ENCODE measurements at regions not wholly inside any gene's neighbourhood (a gene's known extent, or its start where the extent isn't known, plus 50 kb on each side); places are given as distances from the start of the nearest gene placed in this dataset.

DNA sequence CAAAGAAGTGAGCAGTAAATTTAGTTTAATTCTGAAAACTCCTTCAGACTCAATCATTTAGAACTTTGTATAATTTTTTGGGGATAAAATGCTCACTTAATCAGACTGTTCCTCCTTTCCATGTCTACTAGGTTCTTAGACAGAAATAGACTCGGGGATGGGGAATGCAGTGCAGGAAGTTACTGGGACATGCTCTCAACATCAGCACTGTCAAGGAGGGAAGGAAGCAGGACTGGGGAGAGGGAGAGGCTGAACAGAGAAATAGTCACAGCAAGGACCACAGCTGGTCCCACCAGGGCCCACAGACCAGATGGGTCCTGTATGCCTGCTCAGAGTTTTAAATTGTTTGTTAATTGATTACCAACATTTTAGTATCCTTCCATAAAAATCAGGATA is 310.1 kb upstream of the MSX2 start:
- H3K4me1 ChIP-seq: peaks cover 0 to 25% (median 7%) of the 10 kb centered on the region in 4 donors
- no peak for DNase-seq
- TF ChIP-seq, protein P1, sequence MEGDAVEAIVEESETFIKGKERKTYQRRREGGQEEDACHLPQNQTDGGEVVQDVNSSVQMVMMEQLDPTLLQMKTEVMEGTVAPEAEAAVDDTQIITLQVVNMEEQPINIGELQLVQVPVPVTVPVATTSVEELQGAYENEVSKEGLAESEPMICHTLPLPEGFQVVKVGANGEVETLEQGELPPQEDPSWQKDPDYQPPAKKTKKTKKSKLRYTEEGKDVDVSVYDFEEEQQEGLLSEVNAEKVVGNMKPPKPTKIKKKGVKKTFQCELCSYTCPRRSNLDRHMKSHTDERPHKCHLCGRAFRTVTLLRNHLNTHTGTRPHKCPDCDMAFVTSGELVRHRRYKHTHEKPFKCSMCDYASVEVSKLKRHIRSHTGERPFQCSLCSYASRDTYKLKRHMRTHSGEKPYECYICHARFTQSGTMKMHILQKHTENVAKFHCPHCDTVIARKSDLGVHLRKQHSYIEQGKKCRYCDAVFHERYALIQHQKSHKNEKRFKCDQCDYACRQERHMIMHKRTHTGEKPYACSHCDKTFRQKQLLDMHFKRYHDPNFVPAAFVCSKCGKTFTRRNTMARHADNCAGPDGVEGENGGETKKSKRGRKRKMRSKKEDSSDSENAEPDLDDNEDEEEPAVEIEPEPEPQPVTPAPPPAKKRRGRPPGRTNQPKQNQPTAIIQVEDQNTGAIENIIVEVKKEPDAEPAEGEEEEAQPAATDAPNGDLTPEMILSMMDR (IDR thresholded peaks at IDR 0.05): no peak
- intact Hi-C loops (cut with DNase I; ENCODE audit: low total_unique reads): loop anchor here (2.0 kb wide), 1 partner anchor 378 kb away; no protein-coding TSS in a partner anchor
- H3K4me3 ChIP-seq: no peak overlapping the region
- H3K9me3 ChIP-seq: no peaks in the 10 kb centered on the region
- peaks cover 0 to 7% of the 10 kb centered on the region in 2 donors for H3K27me3 ChIP-seq
- no peaks in the 10 kb centered on the region for H3K36me3 ChIP-seq
- H3K27ac ChIP-seq: no peak overlapping the region

DNA sequence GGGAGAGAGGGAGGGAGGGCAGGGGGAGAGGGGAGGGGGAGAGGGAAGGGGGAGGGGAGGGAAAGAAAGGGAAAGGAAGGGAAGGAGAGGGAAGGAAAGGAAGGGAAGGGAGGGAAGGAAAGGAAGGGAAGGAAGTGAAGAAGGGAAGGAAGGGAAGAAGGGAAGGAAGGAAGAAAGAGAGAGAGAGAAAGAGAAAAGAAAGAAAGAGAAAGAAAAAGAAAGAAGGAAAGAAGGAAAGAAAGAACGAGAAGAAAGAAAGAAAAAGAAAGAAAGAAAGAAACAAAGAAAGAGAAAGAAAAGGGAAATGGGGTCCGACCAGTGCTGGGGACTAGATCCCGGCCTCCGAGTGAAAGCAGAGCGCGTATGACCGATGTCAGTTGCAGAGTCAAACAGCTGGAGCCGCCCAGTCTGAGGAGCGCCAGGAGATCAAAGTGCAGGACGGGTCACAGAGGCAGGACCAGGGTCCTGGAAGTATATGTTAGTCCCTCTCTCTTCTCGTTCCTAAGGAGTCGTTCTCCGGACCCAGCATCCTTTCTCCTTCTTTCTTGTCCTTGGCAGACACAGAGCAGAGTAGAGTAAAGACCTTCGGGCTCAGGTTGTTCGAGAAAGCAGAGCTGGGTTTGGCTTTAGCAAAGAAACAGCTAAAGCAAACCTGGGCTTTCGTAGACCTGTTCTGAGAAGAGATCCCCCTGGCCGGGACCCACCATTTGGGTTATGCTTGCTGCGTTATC is 305.4 kb upstream of the MSX2 start:
- H3K27ac ChIP-seq: no peak overlapping the region
- H3K4me3 ChIP-seq: peak overlapping the region in 1 of 2 donors; percentile 22
- H3K36me3 ChIP-seq: no peaks in the 10 kb centered on the region
- H3K27me3 ChIP-seq: peaks cover 0 to 32% of the 10 kb centered on the region in 2 donors
- no peaks in the 10 kb centered on the region for H3K9me3 ChIP-seq
- H3K4me1 ChIP-seq: peaks cover 0 to 13% (median 4%) of the 10 kb centered on the region in 4 donors
- TF ChIP-seq, protein P1 (IDR thresholded peaks at IDR 0.05): no peak
- DNase-seq: no peak
- intact Hi-C loops (cut with DNase I; ENCODE audit: low total_unique reads): loop anchor here (5.0 kb wide), 1 partner anchor 318 kb away; no protein-coding TSS in a partner anchor

DNA sequence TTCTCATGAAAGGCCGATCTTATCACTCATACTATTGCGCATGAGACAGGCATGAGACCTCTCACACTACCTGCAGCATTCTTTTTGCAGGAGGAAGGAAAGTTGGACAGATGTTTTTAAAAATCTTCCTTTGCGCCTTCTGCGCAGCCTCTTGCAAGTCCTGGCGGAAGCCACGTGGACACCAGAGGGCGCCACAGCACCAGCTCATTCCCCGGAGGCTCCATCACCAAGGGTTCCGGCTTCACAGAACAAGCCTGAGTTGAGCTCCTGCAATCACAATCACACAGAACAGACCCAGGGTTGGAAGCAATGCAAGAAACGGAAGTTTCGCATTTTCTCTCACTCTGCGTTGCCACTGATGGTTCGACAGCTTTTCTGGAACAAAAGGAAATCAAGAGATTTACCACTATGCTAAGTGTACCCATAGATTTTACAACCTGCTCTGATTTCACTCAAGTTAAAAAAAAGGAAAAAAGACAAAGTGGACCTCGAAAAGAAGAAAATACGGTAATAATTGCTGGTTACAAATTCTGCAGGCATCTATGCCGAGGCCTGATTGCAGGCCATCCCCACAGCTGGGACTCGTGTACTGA is 304.7 kb upstream of the MSX2 start:
- Histone ChIP-seq H3K36me3 (no peaks in the 10 kb centered on the region), H3K27ac (no peak overlapping the region), H3K27me3 (peaks cover 0 to 32% of the 10 kb centered on the region in 2 donors), H3K4me3 (peak overlapping the region in 1 of 2 donors; percentile 22), H3K9me3 (no peaks in the 10 kb centered on the region), H3K4me1 (peaks cover 0 to 8% (median 3%) of the 10 kb centered on the region in 4 donors)
- intact Hi-C loops (cut with DNase I; ENCODE audit: low total_unique reads): loop anchor here (5.0 to 10.0 kb wide), 2 partner anchors 318 to 515 kb away; no protein-coding TSS in a partner anchor
- TF ChIP-seq, protein P1 (IDR thresholded peaks at IDR 0.05): peak; percentile 89 to 92
- peak; percentile 88 to 91 for DNase-seq

DNA sequence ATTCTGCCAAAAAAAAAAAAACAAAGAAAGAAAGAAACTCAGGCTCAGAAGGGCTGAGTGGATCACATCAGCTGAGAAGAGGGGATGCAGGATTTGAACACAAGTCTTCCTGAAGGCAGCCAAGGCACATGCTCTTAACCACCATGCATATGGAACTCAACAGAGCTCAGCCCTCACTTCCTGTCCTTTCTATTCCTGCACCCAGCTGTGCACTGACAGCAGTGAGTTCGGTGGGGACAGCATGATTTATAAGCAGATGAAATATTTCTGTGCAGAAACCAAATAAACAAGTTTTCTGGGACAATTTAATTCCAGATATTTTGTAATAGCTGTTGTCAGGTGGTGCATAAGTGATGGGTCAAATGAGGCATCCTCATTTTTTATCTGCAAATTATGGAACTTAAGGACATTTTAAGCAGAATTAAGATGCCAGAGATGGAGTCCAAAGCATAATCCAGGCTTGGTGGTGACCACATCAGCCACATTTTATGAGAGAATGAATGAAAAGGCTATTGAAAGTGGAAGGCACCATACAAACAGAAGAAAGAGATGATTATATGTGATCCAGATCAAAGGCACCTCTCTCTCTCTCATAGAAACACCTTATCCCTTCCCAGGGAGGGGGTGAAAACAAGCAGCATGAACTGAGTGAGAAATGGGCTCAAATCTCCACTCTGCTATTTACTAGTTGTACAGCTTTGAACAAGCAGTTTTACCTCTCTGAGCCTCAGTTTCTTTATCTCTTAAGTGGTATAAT is 303.6 kb upstream of the MSX2 start:
- no peak overlapping the region for H3K27ac ChIP-seq
- H3K4me3 ChIP-seq: no peak overlapping the region
- H3K27me3 ChIP-seq: peaks cover 0 to 32% of the 10 kb centered on the region in 2 donors
- H3K9me3 ChIP-seq: no peaks in the 10 kb centered on the region
- H3K4me1 ChIP-seq: peaks cover 0 to 8% (median 3%) of the 10 kb centered on the region in 4 donors
- intact Hi-C loops (cut with DNase I; ENCODE audit: low total_unique reads): loop anchor here (10.0 kb wide), 1 partner anchor 514 kb away; no protein-coding TSS in a partner anchor
- TF ChIP-seq, protein P1 (IDR thresholded peaks at IDR 0.05): no peak
- H3K36me3 ChIP-seq: no peaks in the 10 kb centered on the region
- DNase-seq: no peak

DNA sequence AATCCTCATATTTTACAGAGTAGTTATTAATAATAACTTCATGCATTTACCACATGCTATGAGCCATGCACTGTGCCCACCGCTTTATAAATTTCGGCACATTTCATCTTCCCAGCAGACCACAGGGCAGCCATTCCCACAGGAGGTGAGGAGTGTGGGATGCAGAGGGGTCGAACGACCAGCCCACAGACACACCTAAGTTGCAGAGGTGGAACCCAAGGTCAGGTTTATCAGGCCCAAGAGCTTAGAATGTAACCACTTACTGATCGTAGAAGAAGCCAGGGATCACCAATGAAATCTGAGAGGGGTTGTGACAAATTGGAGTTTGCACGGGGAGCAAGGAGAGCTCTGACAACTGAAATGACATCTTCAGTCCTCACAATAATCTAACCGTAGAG is 303.0 kb upstream of the MSX2 start:
- intact Hi-C loops (cut with DNase I; ENCODE audit: low total_unique reads): loop anchor here (10.0 kb wide), 1 partner anchor 513 kb away; no protein-coding TSS in a partner anchor
- DNase-seq: no peak
- H3K36me3 ChIP-seq: no peaks in the 10 kb centered on the region

More for the DNA sequence above, 303.0 kb upstream of the MSX2 start:
- Histone ChIP-seq H3K9me3 (no peaks in the 10 kb centered on the region), H3K27ac (no peak overlapping the region), H3K4me1 (peaks cover 0 to 8% (median 3%) of the 10 kb centered on the region in 4 donors), H3K4me3 (no peak overlapping the region), H3K27me3 (peaks cover 0 to 32% of the 10 kb centered on the region in 2 donors)
- TF ChIP-seq, protein P1 (IDR thresholded peaks at IDR 0.05): no peak
